ENCODE measurements at regions not wholly inside any gene's neighbourhood (a gene's known extent, or its start where the extent isn't known, plus 50 kb on each side); places are given as distances from the start of the nearest gene placed in this dataset.

GRCh38 chr2:72024451-72025175 lies 123.0 kb downstream of the CYP26B1 start:
- peak in 1 of 2 experiments; percentile 38 for DNase-seq (ENCODE audit: low read depth in 1 of 2, low spot score in 2 of 2)
- Histone ChIP-seq H2AK5ac (ENCODE audit: low read depth, low read length) (no peak overlapping the region), H2BK20ac (ENCODE audit: low read length) (no peak overlapping the region), H3K23me2 (ENCODE audit: low read depth, low read length) (no peaks in the 10 kb centered on the region), H3K18ac (ENCODE audit: extremely low read depth, low read length) (no peak overlapping the region), H3K4me1 (replicated peaks in 1 of 4; ENCODE audit: control insufficient read depth in 3 of 4, insufficient read depth in 4 of 4, low read length in 3 of 4) (no peaks in the 10 kb centered on the region), H3K4me2 (ENCODE audit: insufficient read depth in 1 of 2, low read depth in 2 of 2, low read length in 2 of 2) (no peak overlapping the region), H2AFZ (ENCODE audit: low read length) (no peak overlapping the region), H2BK15ac (ENCODE audit: low read length) (no peak overlapping the region), H3K4ac (replicated peaks; ENCODE audit: insufficient read length, low read depth, low read length) (no peak overlapping the region), H2BK12ac (ENCODE audit: low read depth, low read length) (no peak overlapping the region), H4K91ac (replicated peaks; ENCODE audit: insufficient read length, low read length) (no peak overlapping the region), H3K79me2 (ENCODE audit: control insufficient read depth in 1 of 2, insufficient read depth in 2 of 2, low read length in 2 of 2) (no peaks in the 10 kb centered on the region), H3K36me3 (ENCODE audit: control insufficient read depth in 2 of 4, insufficient read depth in 4 of 4, low read length in 3 of 4) (no peaks in the 10 kb centered on the region), H3K56ac (replicated peaks; ENCODE audit: insufficient read length, low read depth, low read length) (no peak overlapping the region), H4K5ac (ENCODE audit: insufficient read length, low read depth, low read length) (no peak overlapping the region), H3K27ac (ENCODE audit: low read depth, low read length) (no peak overlapping the region), H2BK120ac (replicated peaks; ENCODE audit: low read depth, low read length) (no peak overlapping the region), H3K23ac (ENCODE audit: insufficient read length) (no peak overlapping the region), H4K20me1 (replicated peaks in 1 of 2; ENCODE audit: control insufficient read depth in 1 of 2, insufficient read depth in 2 of 2, low read length in 2 of 2) (no peaks in the 10 kb centered on the region), H4K8ac (ENCODE audit: extremely low read depth, insufficient read depth, low read length) (peak overlapping the region; percentile 4; the same call in 1 of the 2 replicates), H3K27me3 (replicated peaks in 1 of 4; ENCODE audit: control insufficient read depth in 3 of 4, extremely low read depth in 1 of 4, insufficient read depth in 3 of 4, low read length in 3 of 4) (no peaks in the 10 kb centered on the region), H3K9me3 (ENCODE audit: insufficient read depth in 2 of 2, low read depth in 1 of 2, low read length in 1 of 2) (peaks cover 0 to 7% of the 10 kb centered on the region in 2 experiments; a peak in 1 of 4 replicates), H3K79me1 (ENCODE audit: low read depth, low read length) (no peaks in the 10 kb centered on the region), H3K9ac (replicated peaks in 1 of 4; ENCODE audit: extremely low read depth in 1 of 4, low read depth in 3 of 4, low read length in 3 of 4) (no peak overlapping the region), H3K4me3 (ENCODE audit: extremely low read depth in 1 of 4, insufficient read depth in 2 of 4, low read depth in 3 of 4, low read length in 4 of 4) (no peak overlapping the region), H2BK5ac (ENCODE audit: low read depth, low read length) (no peak overlapping the region), H3K14ac (ENCODE audit: insufficient read length) (no peak overlapping the region)
- WGBS, 2 experiments (ENCODE audit: extremely low coverage in 1 of 2, insufficient coverage in 1 of 2, insufficient read length in 1 of 2, insufficient replicate concordance in 2 of 2, low coverage in 1 of 2, low lambda C conversion rate in 2 of 2, missing lambda C conversion rate in 1 of 2): 86% methylated on average over 16 of the region's 16 CpGs; no CpG with 5 or more reads in 1 of the 2 experiments
- TF ChIP-seq POLR2AphosphoS5 (IDR thresholded peaks at IDR 0.05; ENCODE audit: low read depth, low read length) (no peak), SP1 (IDR thresholded peaks at IDR 0.05; ENCODE audit: low read depth, low read length) (no peak), RAD21 (IDR thresholded peaks at IDR 0.05 in 1 of 2, conservative IDR thresholded peaks at IDR 0.05 in 1 of 2; ENCODE audit: low read depth in 2 of 2, low read length in 2 of 2) (0 out of 4 replicates have a peak, but pooled peaks of 1 of the 2 experiments have one; percentile 11), TEAD4 (IDR thresholded peaks at IDR 0.05; ENCODE audit: low read depth, low read length) (no peak)
- CTCF ChIA-PET (ENCODE audit: partially characterized antibody): interaction anchor here (1.2 kb wide), 1 partner anchor 228 kb away, joined by 5 read pairs; no protein-coding TSS in a partner anchor
- POLR2A ChIA-PET (ENCODE audit: partially characterized antibody): no interaction called here
- no peak for FAIRE-seq
